ENCODE measurements at regions not wholly inside any gene's neighbourhood (a gene's known extent, or its start where the extent isn't known, plus 50 kb on each side); places are given as distances from the start of the nearest gene placed in this dataset.

DNA sequence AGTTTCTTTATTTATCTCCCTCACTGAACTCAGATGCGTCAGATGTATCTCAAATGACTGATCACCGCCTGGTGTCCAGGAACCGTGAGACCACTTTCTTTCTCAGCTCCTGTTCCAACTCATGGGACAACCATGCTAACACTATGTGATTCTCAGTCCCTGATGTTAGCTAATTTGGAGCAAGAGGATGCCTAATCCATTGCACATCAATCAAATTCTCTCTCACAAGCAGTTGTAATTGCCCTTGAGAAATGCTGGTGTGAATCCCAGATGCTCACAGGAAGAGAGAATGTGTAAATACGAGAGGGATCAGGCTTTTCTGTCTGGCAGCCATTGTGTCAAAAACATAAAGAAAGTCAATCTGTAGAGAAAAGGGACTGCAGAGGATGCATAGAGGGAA lies 134.9 kb downstream of the WSCD1 start:
- no peak for TF ChIP-seq CTCF (IDR thresholded peaks at IDR 0.05)
- TF ChIP-seq ZNF396 (CRISPR knock-in tag; IDR thresholded peaks at IDR 0.05; ENCODE audit: borderline replicate concordance): no peak
- TF ChIP-seq, protein P1, sequence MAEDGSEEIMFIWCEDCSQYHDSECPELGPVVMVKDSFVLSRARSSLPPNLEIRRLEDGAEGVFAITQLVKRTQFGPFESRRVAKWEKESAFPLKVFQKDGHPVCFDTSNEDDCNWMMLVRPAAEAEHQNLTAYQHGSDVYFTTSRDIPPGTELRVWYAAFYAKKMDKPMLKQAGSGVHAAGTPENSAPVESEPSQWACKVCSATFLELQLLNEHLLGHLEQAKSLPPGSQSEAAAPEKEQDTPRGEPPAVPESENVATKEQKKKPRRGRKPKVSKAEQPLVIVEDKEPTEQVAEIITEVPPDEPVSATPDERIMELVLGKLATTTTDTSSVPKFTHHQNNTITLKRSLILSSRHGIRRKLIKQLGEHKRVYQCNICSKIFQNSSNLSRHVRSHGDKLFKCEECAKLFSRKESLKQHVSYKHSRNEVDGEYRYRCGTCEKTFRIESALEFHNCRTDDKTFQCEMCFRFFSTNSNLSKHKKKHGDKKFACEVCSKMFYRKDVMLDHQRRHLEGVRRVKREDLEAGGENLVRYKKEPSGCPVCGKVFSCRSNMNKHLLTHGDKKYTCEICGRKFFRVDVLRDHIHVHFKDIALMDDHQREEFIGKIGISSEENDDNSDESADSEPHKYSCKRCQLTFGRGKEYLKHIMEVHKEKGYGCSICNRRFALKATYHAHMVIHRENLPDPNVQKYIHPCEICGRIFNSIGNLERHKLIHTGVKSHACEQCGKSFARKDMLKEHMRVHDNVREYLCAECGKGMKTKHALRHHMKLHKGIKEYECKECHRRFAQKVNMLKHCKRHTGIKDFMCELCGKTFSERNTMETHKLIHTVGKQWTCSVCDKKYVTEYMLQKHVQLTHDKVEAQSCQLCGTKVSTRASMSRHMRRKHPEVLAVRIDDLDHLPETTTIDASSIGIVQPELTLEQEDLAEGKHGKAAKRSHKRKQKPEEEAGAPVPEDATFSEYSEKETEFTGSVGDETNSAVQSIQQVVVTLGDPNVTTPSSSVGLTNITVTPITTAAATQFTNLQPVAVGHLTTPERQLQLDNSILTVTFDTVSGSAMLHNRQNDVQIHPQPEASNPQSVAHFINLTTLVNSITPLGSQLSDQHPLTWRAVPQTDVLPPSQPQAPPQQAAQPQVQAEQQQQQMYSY (CRISPR knock-in tag; IDR thresholded peaks at IDR 0.05): no peak
- no peak for TF ChIP-seq ATF1 (CRISPR knock-in tag; IDR thresholded peaks at IDR 0.05)
- no peak for TF ChIP-seq ELF4 (CRISPR knock-in tag; IDR thresholded peaks at IDR 0.05; ENCODE audit: low read depth)
- no peak for TF ChIP-seq SP1 (CRISPR knock-in tag; conservative IDR thresholded peaks at IDR 0.05)
- TF ChIP-seq MYBL2 (CRISPR knock-in tag; IDR thresholded peaks at IDR 0.05): no peak
